Right hindlimb (tissue), 1 donor: ENCODE measurements at regions not wholly inside any gene's neighbourhood (a gene's known extent, or its start where the extent isn't known, plus 50 kb on each side); places are given as distances from the start of the nearest gene placed in this dataset.
"Not testable (repeated sequence)": the region's sequence is repeated elsewhere in the genome, so short reads cannot be mapped to it uniquely, and the experiment has no call there.

Source experiments
- DNase-seq: peaks from one replicate; pipeline ENCODE4 v3.0.0-alpha.2; 2018

- no peak for DNase-seq
These were observed 77.0 kb downstream of the MRPL14 start for GRCh38 chr6:44049989-44050871.

- no peak for DNase-seq
These were observed 77.9 kb downstream of the MRPL14 start for GRCh38 chr6:44049163-44049988.

GRCh38 chr6:44048277-44048676 is 79.0 kb downstream of the MRPL14 start:
- no peak for DNase-seq

GRCh38 chr6:44047801-44048200 is 79.5 kb downstream of the MRPL14 start:
- no peak for DNase-seq

GRCh38 chr6:44047179-44047546 is 80.1 kb downstream of the MRPL14 start:
- DNase-seq = no peak

- no peak for DNase-seq
These were observed 80.6 kb downstream of the MRPL14 start for GRCh38 chr6:44046516-44047178.

GRCh38 chr6:44045672-44046015 is 81.6 kb downstream of the MRPL14 start:
- DNase-seq = peak; percentile 59

DNA sequence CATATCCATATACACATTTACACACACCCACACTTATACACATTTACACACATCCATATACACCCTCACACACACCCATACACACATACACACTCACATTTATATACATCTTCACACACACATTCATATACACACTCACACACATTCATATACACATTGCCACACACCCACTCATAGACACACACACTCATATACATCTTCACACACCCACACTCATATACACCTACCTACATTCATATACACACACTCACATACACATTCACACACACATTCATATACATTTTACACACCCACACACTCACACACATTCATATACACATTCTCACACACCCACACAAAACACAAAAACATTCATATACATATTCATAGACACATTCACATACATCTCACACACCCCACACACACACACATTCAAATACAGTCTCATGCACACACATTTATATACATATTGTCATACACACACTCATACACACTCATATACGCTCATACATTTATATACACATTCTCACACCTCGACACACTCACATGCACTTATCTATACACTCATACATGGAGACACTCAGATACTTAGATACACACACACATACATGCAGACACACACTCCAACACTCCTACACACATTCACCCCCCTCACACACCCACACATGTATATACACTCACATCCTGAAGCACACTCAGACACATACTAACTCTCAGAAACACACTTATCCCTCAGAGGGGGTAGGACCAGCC is 82.1 kb downstream of the MRPL14 start:
- no peak for DNase-seq

DNA sequence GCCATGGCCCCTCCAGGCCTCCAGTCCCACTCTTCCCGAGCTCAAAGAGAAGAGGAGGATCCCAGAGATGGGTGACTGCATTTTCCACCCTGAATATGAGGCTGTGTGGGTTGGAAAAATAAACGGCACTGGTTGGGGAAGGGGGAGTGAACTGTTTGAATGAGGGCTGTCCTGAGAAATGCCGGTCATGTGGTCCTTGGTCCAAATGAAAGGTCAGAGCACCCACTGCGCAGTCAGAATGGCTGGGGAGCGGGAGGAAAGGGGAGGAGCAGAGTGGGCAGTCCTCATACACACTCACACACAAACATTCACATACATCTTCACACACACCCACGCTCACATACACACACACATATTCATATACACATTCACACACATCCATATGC is 83.1 kb downstream of the MRPL14 start:
- no peak for DNase-seq

DNA sequence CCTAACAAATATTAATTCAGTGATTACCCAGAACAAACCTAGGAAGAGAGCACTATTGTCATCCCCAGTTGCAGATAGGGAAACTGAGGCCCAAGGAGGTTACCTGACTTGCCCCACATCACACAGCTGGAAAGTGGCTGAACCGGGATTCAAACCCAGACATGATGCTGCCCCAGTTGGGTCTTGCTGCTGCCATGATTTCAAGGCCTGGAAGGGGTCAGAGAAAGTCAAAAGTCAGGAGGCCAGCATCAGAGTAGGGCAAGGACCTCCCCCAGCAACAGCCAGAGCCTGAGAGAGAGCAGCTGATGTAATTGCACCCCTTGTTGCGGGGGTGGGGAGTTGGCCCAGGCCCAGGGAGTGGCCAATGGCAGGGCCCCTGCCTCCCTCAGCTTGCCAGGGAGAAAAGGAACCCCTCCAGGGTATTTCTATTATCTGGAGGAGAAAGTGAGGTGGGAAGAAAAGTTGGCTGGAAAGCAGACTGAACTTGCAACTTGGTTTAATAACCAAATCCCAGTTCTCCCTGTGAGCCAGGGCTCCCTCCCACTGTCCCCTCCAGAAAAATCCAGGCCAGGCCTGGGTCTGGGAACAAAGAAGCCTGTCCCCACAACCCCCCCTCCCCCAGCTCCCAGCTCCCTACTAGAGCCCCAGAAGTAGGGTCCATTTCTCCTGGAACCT is 83.6 kb downstream of the MRPL14 start:
- DNase-seq = peak; percentile 61

DNA sequence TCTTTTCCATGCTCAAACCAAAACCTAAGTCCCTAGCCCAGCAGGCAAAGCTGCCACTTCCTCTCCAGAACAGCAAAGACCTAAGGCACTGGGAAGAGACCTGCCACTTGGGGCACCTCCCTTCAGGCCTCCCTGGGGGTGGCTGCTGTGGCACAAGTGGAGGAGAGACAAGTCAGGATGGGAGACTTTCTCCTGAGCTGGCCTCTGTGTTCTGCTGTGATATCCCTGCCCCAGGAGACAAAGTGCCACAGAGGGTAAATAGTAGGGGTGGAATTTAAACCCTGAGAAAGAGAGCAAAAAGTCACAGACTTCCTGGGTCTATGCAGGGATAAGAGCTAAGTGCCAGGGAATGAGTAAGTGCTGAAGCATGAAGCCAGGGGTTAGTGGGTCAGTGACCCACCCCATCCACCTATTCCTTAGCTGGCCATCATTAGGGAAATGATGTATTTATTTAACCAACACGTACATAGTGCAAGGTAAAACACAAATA is 84.2 kb downstream of the MRPL14 start:
- peak; percentile 22 for DNase-seq

- peak; percentile 7 for DNase-seq
These were observed 84.8 kb downstream of the MRPL14 start for GRCh38 chr6:44042261-44042988.

- DNase-seq = peak; percentile 85
These were observed 85.6 kb downstream of the MRPL14 start for GRCh38 chr6:44041461-44042260.

DNA sequence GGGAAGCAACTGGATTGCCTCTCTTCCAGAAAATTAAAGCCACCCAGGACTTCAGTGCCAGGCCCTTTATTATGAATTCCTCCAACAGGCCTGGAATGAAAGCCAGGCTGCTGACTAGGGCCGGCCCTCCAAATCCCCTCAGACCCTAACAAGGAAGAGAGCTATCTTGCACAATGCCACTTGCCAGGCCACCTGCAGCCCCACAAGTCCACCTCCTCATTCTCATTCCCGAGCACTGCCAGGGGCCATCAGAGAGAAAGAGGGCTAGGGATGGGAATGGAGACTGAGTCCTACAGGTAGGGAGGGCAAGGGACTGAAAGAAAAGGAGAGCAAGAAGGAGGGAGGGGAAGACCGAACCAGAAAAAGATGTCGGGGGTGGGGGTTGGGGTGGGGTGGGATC is 86.5 kb downstream of the MRPL14 start:
- DNase-seq = peak; percentile 14

GRCh38 chr6:44039839-44040350 is 87.4 kb downstream of the MRPL14 start:
- peak; percentile 16 for DNase-seq

GRCh38 chr6:44039191-44039719 is 88.0 kb downstream of the MRPL14 start:
- peak; percentile 11 for DNase-seq

- DNase-seq = no peak
These were observed 88.6 kb downstream of the MRPL14 start for GRCh38 chr6:44038543-44039065.

DNA sequence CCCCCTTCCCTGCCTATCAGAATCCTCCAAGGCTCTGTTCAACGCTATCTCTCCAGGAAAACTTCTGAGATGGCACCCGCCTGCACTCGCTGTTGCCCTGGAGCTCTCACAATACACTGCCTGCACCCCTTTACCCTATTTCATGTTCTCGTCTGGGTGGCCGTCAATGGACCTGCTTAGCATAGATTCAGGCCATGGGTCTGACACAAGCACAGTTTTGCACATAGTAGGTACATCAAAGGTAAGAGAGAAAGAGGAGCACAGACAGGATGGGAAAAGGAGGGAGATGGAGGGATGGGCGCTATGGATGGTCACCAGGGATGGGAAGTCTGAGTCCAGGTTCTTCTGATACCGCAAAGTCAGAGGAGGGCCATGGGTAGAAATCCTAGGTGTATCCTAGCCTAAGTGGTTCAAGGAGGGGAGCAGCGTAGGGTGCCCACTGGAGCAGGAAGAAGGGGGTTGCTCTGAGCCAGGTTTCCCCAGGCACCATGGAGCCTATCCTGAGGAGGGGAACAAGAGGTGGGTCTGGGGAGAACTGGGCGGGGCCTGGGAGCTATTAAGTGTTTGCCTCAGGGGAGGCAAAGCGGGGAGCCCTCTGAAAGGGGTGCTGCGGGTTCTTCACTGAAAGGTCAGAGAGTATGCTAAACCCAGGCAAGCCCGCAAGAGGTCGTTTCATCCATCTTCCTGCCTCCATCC is 89.3 kb downstream of the MRPL14 start:
- no peak for DNase-seq

- not testable (repeated sequence) for DNase-seq
These were observed 90.0 kb downstream of the MRPL14 start for GRCh38 chr6:44037276-44037675.
